ENCODE measurements at regions not wholly inside any gene's neighbourhood (a gene's known extent, or its start where the extent isn't known, plus 50 kb on each side); places are given as distances from the start of the nearest gene placed in this dataset.

- peaks cover 0 to 3% (median 0%) of the 10 kb centered on the region in 3 donors for H3K27me3 ChIP-seq
- TF ChIP-seq CTCF (IDR thresholded peaks at IDR 0.05 in 4 of 5, conservative IDR thresholded peaks at IDR 0.05 in 1 of 5), result no peak
- TF ChIP-seq POLR2A (IDR thresholded peaks at IDR 0.05), result no peak
- H3K36me3 ChIP-seq, result no peaks in the 10 kb centered on the region
- no peak overlapping the region for H3K4me3 ChIP-seq
- H3K4me1 ChIP-seq, result no peaks in the 10 kb centered on the region
- no peaks in the 10 kb centered on the region for H3K9me3 ChIP-seq
- no peak overlapping the region for H3K27ac ChIP-seq
- in situ Hi-C loops (cut with MboI; ENCODE audit: low sequenced_read_pairs in 4 of 4) (no loop called here), intact Hi-C loops (cut with DNase I; ENCODE audit: low total_unique reads) (no loop called here)
- DNase-seq (no peak), ATAC-seq (no peak)
These were observed 158.7 kb upstream of the PDE10A start for GRCh38 chr6:165821754-165822153.

GRCh38 chr6:165820934-165821333, 157.9 kb upstream of the PDE10A start:
- DNase-seq (no peak), ATAC-seq (no peak)
- intact Hi-C loops (cut with DNase I; ENCODE audit: low total_unique reads), result no loop called here
- in situ Hi-C loops (cut with MboI; ENCODE audit: low sequenced_read_pairs in 4 of 4), result no loop called here
- Histone ChIP-seq H3K9me3 (no peaks in the 10 kb centered on the region), H3K4me1 (no peaks in the 10 kb centered on the region), H3K27me3 (peaks cover 0 to 3% (median 0%) of the 10 kb centered on the region in 3 donors), H3K27ac (no peak overlapping the region), H3K4me3 (no peak overlapping the region), H3K36me3 (no peaks in the 10 kb centered on the region)
- TF ChIP-seq POLR2A (IDR thresholded peaks at IDR 0.05) (no peak), CTCF (IDR thresholded peaks at IDR 0.05 in 4 of 5, conservative IDR thresholded peaks at IDR 0.05 in 1 of 5) (no peak)

GRCh38 chr6:165820407-165820806, 157.4 kb upstream of the PDE10A start:
- Histone ChIP-seq H3K4me3 (no peak overlapping the region), H3K27me3 (peaks cover 0 to 3% (median 0%) of the 10 kb centered on the region in 3 donors)
- in situ Hi-C loops (cut with MboI; ENCODE audit: low sequenced_read_pairs in 4 of 4), result no loop called here

GRCh38 chr6:165819394-165819793, 156.4 kb upstream of the PDE10A start:
- intact Hi-C loops (cut with DNase I; ENCODE audit: low total_unique reads), result no loop called here
- Histone ChIP-seq H3K4me3 (no peak overlapping the region), H3K27ac (no peak overlapping the region), H3K9me3 (no peaks in the 10 kb centered on the region), H3K4me1 (no peaks in the 10 kb centered on the region), H3K27me3 (peaks cover 0 to 3% (median 0%) of the 10 kb centered on the region in 3 donors), H3K36me3 (no peaks in the 10 kb centered on the region)
- DNase-seq, result no peak
- ATAC-seq, result no peak
- in situ Hi-C loops (cut with MboI; ENCODE audit: low sequenced_read_pairs in 4 of 4), result no loop called here
- TF ChIP-seq CTCF (IDR thresholded peaks at IDR 0.05 in 4 of 5, conservative IDR thresholded peaks at IDR 0.05 in 1 of 5), result no peak
- no peak for TF ChIP-seq POLR2A (IDR thresholded peaks at IDR 0.05)

More at GRCh38 chr6:165820407-165820806, 157.4 kb upstream of the PDE10A start:
- DNase-seq (no peak), ATAC-seq (no peak)
- Histone ChIP-seq H3K9me3 (no peaks in the 10 kb centered on the region), H3K36me3 (no peaks in the 10 kb centered on the region), H3K27ac (no peak overlapping the region), H3K4me1 (no peaks in the 10 kb centered on the region)
- intact Hi-C loops (cut with DNase I; ENCODE audit: low total_unique reads), result no loop called here
- TF ChIP-seq CTCF (IDR thresholded peaks at IDR 0.05 in 4 of 5, conservative IDR thresholded peaks at IDR 0.05 in 1 of 5), result no peak
- no peak for TF ChIP-seq POLR2A (IDR thresholded peaks at IDR 0.05)

- Histone ChIP-seq H3K27ac (no peak overlapping the region), H3K9me3 (no peaks in the 10 kb centered on the region), H3K27me3 (peaks cover 0 to 3% (median 0%) of the 10 kb centered on the region in 3 donors), H3K4me1 (no peaks in the 10 kb centered on the region), H3K4me3 (no peak overlapping the region), H3K36me3 (no peaks in the 10 kb centered on the region)
- intact Hi-C loops (cut with DNase I; ENCODE audit: low total_unique reads), result no loop called here
- no peak for DNase-seq
- in situ Hi-C loops (cut with MboI; ENCODE audit: low sequenced_read_pairs in 4 of 4), result no loop called here
- TF ChIP-seq CTCF (IDR thresholded peaks at IDR 0.05 in 4 of 5, conservative IDR thresholded peaks at IDR 0.05 in 1 of 5), result no peak
- no peak for TF ChIP-seq POLR2A (IDR thresholded peaks at IDR 0.05)
- no peak for ATAC-seq
These were observed 155.2 kb upstream of the PDE10A start for GRCh38 chr6:165818200-165818599.

Data from gastrocnemius medialis (tissue), 4 donors.